ENCODE measurements at regions not wholly inside any gene's neighbourhood (a gene's known extent, or its start where the extent isn't known, plus 50 kb on each side); places are given as distances from the start of the nearest gene placed in this dataset.

DNA sequence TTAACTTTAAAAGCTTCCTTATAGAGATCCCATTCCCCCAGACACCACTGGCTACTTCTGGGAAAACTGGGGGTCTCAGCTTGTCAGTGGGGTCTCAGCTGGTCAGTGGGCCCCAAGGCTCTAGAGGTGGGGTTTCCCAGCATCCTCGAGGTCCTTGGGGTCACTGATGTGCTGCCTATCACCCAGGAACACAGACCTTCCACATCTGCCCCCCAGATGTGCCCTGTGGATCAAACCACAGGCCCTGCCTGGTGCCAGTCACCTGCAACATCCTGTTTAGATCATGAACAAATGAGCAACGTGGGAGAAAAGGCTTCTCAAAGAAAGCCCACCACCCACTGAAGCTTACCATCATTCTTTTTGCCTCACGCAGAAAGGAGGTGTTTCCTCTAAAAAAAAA is 165.6 kb upstream of the FSTL4 start:
- Mint-ChIP-seq H3K4me3 (no peak overlapping the region), H3K27ac (no peak overlapping the region), H3K9me3 (no peaks in the 10 kb centered on the region), H3K36me3 (ENCODE audit: low read depth) (no peaks in the 10 kb centered on the region), H3K27me3 (ENCODE audit: low read depth, poor library complexity) (peaks cover 5% of the 10 kb centered on the region), H3K4me1 (peaks cover 12% of the 10 kb centered on the region)
- TF ChIP-seq, protein P1, sequence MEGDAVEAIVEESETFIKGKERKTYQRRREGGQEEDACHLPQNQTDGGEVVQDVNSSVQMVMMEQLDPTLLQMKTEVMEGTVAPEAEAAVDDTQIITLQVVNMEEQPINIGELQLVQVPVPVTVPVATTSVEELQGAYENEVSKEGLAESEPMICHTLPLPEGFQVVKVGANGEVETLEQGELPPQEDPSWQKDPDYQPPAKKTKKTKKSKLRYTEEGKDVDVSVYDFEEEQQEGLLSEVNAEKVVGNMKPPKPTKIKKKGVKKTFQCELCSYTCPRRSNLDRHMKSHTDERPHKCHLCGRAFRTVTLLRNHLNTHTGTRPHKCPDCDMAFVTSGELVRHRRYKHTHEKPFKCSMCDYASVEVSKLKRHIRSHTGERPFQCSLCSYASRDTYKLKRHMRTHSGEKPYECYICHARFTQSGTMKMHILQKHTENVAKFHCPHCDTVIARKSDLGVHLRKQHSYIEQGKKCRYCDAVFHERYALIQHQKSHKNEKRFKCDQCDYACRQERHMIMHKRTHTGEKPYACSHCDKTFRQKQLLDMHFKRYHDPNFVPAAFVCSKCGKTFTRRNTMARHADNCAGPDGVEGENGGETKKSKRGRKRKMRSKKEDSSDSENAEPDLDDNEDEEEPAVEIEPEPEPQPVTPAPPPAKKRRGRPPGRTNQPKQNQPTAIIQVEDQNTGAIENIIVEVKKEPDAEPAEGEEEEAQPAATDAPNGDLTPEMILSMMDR (IDR thresholded peaks at IDR 0.05): no peak
- no peak for DNase-seq

DNA sequence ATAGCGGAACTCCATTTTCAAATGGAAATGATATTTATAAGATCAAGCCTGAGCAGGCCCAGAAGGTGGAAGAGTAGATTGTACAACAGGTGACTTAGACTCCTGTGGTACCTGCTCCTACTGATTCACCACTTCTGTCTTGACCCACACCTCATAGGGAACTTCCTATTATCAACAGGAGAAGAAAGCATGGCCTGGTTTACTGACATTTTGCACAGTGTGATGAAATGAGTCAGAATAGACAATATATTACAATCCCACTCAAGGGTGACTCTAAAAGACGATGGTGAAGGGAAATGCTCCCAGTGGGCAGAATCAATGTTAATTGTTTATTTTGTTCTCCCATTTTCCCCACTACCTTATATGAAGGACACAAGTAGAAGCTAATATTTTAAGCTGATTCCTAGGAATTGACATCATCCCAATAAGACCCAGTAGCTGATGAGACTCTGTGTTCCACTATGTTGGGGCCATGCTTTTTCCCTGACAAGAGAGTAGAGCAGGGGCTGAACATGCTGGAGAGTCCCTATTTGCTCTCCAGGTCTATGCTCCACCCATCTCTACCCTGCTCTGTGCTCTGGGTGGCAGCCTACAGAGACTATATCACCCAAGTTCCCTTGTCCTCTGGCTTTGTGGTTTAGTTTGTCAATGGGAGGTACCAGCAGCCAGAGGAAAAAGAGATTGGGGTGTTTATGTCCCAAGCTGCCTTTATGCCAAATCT is 163.4 kb upstream of the FSTL4 start:
- Mint-ChIP-seq H3K36me3 (ENCODE audit: low read depth) (peaks cover 6% of the 10 kb centered on the region), H3K9me3 (peaks cover 10% of the 10 kb centered on the region), H3K4me1 (peaks cover 5% of the 10 kb centered on the region), H3K4me3 (no peak overlapping the region), H3K27ac (no peak overlapping the region), H3K27me3 (ENCODE audit: low read depth, poor library complexity) (no peaks in the 10 kb centered on the region)
- TF ChIP-seq, protein P1 (IDR thresholded peaks at IDR 0.05): no peak
- no peak for DNase-seq

DNA sequence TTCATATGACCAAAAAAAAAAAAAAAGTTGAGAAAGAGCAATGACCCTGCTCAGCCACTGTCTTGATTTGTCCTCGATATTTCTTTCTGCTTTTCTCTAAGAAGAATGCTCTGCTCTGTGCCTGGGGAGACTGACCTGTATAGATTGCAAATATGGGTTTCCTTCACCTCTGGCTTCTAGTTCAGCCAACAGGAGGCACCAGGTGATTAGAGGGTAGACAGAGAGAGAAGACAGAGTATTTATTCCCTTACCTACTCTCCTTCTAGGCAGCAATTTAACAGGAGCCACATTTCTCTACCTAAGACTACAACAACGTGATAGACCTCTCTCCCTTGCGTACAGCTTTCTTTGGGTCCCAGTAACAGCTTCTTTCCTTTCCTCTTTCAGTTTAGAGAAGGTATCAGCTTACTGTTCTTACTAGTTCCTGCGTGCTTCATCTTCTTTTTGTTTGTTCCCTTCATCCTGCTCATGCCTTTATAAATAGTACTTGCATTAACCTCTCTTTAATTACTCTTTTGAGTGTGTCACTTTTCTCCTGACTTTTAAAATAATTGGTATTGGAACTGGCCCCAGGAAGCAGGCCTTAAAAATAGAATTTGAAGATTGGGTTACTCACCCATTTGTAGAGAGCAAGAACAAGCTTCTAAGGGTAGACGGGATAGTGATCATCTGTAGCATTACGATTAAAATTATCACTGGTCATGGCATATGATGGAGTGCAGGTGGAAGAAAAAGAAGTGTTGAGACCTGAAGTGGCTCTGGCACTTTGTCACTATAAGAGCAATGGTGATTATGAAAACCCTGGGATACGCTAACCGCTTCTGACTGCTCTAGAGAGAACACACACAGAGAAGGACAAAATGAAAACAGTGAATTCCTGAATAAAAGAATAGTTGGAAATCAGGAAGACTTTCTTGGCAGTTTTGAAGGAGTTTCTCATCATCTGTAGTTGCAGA is 161.2 kb upstream of the FSTL4 start:
- peaks cover 2% of the 10 kb centered on the region for H3K27me3 Mint-ChIP-seq (ENCODE audit: low read depth, poor library complexity)
- peaks cover 5% of the 10 kb centered on the region for H3K4me1 Mint-ChIP-seq
- no peak overlapping the region for H3K4me3 Mint-ChIP-seq
- TF ChIP-seq, protein P1 (IDR thresholded peaks at IDR 0.05): no peak
- H3K27ac Mint-ChIP-seq: no peak overlapping the region
- no peak for DNase-seq
- H3K9me3 Mint-ChIP-seq: peaks cover 21% of the 10 kb centered on the region
- H3K36me3 Mint-ChIP-seq (ENCODE audit: low read depth): peaks cover 6% of the 10 kb centered on the region

DNA sequence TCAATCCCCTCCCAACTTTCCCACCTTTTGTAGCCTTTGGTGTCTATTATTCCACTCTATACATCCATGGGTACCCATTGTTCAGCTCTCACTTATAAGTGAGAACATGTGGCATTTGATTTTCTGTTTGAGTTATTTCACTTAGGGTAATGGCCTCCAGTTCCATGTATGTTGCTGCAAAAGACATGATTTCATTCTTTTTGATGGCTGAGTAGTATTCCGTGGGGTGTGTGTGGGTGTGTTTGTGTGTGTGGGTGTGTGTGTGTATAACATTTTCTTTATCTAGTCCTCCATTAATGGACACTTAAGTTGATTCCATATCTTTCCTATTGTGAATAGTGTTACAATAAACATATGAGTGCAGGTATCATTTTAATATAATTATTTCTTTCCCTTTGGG is 157.5 kb upstream of the FSTL4 start:
- TF ChIP-seq, protein P1 (IDR thresholded peaks at IDR 0.05): no peak

DNA sequence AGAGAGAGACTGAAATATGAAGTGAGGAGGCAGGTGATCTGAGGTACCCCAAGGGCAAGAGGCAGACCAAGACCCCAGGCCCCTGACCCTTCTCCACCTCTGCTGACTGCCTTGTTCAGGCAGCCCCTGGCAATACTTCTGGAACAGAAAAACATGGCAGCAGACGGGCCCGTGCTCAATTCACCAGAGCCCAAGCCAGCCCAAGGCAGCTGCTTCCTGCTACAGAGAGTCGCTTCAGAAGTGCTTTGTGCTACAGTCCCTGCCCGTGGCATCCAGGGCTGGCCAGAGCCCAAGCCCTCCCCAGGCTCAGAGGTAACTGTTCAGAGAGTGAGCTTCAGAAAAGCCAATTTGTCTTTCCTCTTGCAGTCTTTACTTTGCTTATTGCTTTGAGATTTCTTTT is 151.4 kb upstream of the FSTL4 start:
- Mint-ChIP-seq H3K27ac (no peak overlapping the region), H3K4me3 (no peak overlapping the region), H3K27me3 (ENCODE audit: low read depth, poor library complexity) (peaks cover 7% of the 10 kb centered on the region), H3K36me3 (ENCODE audit: low read depth) (no peaks in the 10 kb centered on the region), H3K9me3 (no peaks in the 10 kb centered on the region), H3K4me1 (no peaks in the 10 kb centered on the region)
- TF ChIP-seq, protein P1 (IDR thresholded peaks at IDR 0.05): no peak
- DNase-seq: no peak

More for the DNA sequence above, 157.5 kb upstream of the FSTL4 start:
- peaks cover 6% of the 10 kb centered on the region for H3K36me3 Mint-ChIP-seq (ENCODE audit: low read depth)
- H3K27ac Mint-ChIP-seq: no peak overlapping the region
- H3K4me1 Mint-ChIP-seq: peaks cover 5% of the 10 kb centered on the region
- peaks cover 21% of the 10 kb centered on the region for H3K9me3 Mint-ChIP-seq
- peaks cover 7% of the 10 kb centered on the region for H3K27me3 Mint-ChIP-seq (ENCODE audit: low read depth, poor library complexity)
- no peak overlapping the region for H3K4me3 Mint-ChIP-seq
- no peak for DNase-seq

All from nephron progenitor cell (in vitro differentiated cells).